Ascending aorta (tissue), 2 donors: ENCODE measurements at regions not wholly inside any gene's neighbourhood (a gene's known extent, or its start where the extent isn't known, plus 50 kb on each side); places are given as distances from the start of the nearest gene placed in this dataset.
"Not testable (repeated sequence)": the region's sequence is repeated elsewhere in the genome, so short reads cannot be mapped to it uniquely, and the experiment has no call there.

Source experiments
- DNase-seq, 2 donors: peaks; one replicate each; pipeline ENCODE4 v3.0.0-alpha.2; 2019; ENCODE audit warnings: low spot score in 2 of 2
- H3K27ac ChIP-seq, 2 donors: fragments of 200-600 bp; sonication (generic); one replicate each; pipeline ENCODE4 v1.5.1; 2016 to 2017; ENCODE audit warnings: mild to moderate bottlenecking in 1 of 2
- H3K27me3 ChIP-seq: fragments of 200-600 bp; sonication (generic); one replicate; pipeline ENCODE4 v1.5.1; 2017
- H3K36me3 ChIP-seq, 2 donors: fragments of 200-600 bp; sonication (generic); one replicate each; pipeline ENCODE4 v1.5.1; 2016
- H3K4me1 ChIP-seq, 2 donors: fragments of 200-600 bp; sonication (generic); one replicate each; pipeline ENCODE4 v1.5.1; 2016 to 2017; ENCODE audit warnings: mild to moderate bottlenecking in 1 of 2
- H3K4me3 ChIP-seq, 2 donors: fragments of 200-600 bp; sonication (generic); one replicate each; pipeline ENCODE4 v1.5.1; 2016 to 2017; ENCODE audit warnings: mild to moderate bottlenecking in 1 of 2
- H3K9me3 ChIP-seq, 2 donors: fragments of 200-600 bp; sonication (generic); one replicate each; pipeline ENCODE4 v1.5.1; 2016
- intact Hi-C: fragments of 100-400 bp; cut with DNase I; formaldehyde crosslinking; loops from one replicate; pipeline ENCODE4 v1.15.1; 2023
- TF ChIP-seq, protein P1 (sequence below), 3 experiments: fragments of 200-600 bp in 2 of 3; fragments of 450-650 bp in 1 of 3; sonication (generic) in 2 of 3; IDR thresholded peaks; one replicate each; pipeline ENCODE4 v1.5.1; 2016 to 2019; ENCODE audit warnings: antibody characterized with exemption in 3 of 3, mild to moderate bottlenecking in 1 of 3, moderate library complexity in 1 of 3

DNA sequence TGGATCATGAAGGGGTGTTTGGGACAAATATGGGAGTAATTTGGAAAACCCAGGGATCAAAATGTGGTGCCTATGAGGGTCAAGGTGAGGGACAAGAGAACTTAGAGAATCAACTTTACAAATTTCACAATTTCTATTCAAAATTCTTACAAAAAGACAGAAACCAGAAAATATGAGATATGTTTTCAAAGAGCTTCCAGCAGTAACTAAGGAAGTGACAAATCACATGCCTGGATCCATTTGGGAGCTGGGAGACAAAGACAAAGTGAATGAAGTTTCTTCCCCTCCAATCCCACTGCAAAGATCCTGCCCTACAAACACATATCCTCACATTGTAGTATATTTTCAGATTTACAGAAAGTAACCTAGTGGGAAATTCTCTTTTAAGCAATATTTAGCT, 235.0 kb upstream of the VLDLR start:
- no peaks in the 10 kb centered on the region for H3K36me3 ChIP-seq
- no peaks in the 10 kb centered on the region for H3K27me3 ChIP-seq
- no peak overlapping the region for H3K27ac ChIP-seq
- no peak for DNase-seq
- TF ChIP-seq, protein P1, sequence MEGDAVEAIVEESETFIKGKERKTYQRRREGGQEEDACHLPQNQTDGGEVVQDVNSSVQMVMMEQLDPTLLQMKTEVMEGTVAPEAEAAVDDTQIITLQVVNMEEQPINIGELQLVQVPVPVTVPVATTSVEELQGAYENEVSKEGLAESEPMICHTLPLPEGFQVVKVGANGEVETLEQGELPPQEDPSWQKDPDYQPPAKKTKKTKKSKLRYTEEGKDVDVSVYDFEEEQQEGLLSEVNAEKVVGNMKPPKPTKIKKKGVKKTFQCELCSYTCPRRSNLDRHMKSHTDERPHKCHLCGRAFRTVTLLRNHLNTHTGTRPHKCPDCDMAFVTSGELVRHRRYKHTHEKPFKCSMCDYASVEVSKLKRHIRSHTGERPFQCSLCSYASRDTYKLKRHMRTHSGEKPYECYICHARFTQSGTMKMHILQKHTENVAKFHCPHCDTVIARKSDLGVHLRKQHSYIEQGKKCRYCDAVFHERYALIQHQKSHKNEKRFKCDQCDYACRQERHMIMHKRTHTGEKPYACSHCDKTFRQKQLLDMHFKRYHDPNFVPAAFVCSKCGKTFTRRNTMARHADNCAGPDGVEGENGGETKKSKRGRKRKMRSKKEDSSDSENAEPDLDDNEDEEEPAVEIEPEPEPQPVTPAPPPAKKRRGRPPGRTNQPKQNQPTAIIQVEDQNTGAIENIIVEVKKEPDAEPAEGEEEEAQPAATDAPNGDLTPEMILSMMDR (IDR thresholded peaks at IDR 0.05) = no peak
- H3K9me3 ChIP-seq = no peaks in the 10 kb centered on the region
- intact Hi-C loops = no loop called here
- no peaks in the 10 kb centered on the region for H3K4me1 ChIP-seq
- H3K4me3 ChIP-seq = no peak overlapping the region

DNA sequence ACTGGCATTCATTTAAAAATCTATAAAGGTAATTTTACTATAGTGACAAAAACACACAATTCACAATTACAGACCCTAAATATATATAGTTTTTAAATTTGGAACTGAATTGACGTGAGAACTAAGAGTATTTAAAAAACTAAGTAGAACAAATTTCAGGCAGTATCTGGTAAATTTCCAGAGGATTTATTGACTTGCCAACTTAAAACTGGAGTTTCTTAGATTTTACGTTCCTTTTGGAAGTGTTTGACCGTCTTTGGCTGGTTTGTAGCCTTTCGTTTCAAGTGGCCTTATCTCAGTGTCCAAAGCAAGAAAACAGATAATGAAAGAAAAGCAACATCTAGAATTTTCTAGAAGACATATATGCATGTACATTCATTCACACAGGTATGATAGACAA, 234.4 kb upstream of the VLDLR start:
- Histone ChIP-seq H3K27ac (no peak overlapping the region), H3K27me3 (no peaks in the 10 kb centered on the region), H3K4me3 (no peak overlapping the region), H3K4me1 (no peaks in the 10 kb centered on the region), H3K9me3 (no peaks in the 10 kb centered on the region), H3K36me3 (no peaks in the 10 kb centered on the region)
- intact Hi-C loops = no loop called here
- TF ChIP-seq, protein P1 (IDR thresholded peaks at IDR 0.05) = no peak
- no peak for DNase-seq

DNA sequence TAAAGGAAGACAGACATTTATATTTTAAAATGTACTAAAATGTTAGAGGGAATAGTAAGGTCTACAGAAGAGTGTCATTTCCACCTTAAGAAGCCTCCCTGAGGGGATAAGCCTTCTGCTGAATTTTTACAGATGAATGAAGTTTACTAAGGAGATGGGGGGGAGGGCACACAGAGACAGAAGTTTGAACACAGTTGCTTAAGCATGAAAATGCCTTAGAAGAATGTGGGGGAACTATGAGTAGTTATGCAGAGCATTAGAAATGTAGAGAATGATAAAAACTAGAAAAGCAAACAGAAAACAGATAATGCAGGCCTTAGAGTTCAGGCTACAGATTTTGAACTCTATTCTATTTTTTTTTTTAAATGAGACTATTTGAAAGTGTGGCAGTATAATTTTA, 232.2 kb upstream of the VLDLR start:
- DNase-seq = no peak
- Histone ChIP-seq H3K27me3 (no peaks in the 10 kb centered on the region), H3K4me1 (no peaks in the 10 kb centered on the region), H3K27ac (no peak overlapping the region), H3K36me3 (no peaks in the 10 kb centered on the region), H3K9me3 (no peaks in the 10 kb centered on the region), H3K4me3 (no peak overlapping the region)
- TF ChIP-seq, protein P1 (IDR thresholded peaks at IDR 0.05) = no peak
- intact Hi-C loops = no loop called here

DNA sequence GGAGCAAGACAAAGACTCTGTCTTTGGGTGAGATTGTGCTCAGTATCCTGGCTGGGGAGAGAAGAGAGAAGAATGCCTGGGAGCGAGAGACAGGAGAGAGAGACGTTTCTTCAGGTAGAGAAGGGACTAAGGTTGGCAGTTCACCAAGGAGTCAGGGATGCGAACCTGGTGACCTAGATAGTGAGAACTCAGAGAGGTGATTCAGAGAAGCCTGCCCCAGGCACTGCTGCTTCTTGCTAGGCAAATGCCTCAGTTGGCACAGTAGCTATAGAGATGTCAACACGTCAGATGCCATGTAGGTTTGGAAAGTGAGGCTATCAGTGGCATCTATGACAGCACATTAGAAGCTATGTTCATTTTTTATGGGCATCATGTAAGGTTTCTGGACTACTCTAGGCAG, 231.6 kb upstream of the VLDLR start:
- Histone ChIP-seq H3K9me3 (no peaks in the 10 kb centered on the region), H3K36me3 (no peaks in the 10 kb centered on the region), H3K4me1 (no peaks in the 10 kb centered on the region), H3K27me3 (no peaks in the 10 kb centered on the region), H3K4me3 (no peak overlapping the region), H3K27ac (no peak overlapping the region)
- TF ChIP-seq, protein P1 (IDR thresholded peaks at IDR 0.05) = no peak
- intact Hi-C loops = no loop called here
- no peak for DNase-seq

DNA sequence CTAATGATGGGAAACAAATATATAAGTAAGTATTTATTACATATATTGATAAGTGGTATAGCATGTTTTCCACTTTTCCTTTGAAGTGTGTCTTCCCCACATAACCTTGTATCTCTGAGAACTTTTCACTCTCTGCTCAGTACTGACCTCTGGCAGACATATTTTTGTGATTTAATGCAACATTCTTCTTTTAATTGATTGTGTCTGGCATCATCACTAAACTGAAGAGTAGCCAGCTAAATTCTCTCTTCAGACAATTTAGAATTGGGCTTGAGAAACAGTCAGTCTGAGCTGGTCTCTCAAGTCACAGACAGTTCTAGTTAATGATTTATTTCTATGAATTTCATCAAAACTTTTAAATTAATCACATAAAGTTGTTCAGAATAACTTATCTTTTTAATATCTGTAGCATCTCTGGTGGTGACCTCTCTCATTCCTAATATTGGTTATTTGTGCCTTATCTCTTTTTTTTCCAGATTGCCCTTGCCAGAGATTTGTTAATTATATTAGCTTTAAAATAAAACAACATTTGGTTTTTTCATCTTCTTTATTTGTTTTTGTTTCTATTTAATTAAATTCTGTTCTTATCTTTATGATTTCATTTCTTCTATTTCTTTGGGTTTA, 230.0 kb upstream of the VLDLR start:
- H3K4me1 ChIP-seq, DNase-seq, H3K27ac ChIP-seq, H3K27me3 ChIP-seq, H3K4me3 ChIP-seq, intact Hi-C loops, H3K36me3 ChIP-seq, H3K9me3 ChIP-seq: not testable (repeated sequence)

DNA sequence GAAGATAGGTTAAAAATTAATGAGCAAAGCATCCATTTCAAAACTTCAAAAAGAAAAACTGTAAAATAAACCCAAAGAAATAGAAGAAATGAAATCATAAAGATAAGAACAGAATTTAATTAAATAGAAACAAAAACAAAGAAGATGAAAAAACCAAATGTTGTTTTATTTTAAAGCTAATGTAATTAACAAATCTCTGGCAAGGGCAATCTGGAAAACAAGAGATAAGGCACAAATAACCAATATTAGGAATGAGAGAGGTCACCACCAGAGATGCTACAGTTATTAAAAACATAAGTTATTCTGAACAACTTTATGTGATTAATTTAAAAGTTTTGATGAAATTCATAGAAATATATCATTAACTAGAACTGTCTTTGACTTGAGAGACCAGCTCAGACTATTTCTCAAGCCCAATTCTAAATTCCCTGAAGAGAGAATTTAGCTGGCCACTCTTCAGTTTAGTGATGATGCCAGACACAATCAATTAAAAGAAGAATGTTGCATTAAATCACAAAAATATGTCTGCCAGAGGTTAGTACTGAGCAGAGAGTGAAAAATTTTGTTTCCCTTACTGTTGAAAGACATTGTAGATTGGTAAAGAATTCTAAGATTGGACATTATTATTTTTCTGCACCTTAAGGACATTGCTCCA, 227.4 kb upstream of the VLDLR start:
- H3K36me3 ChIP-seq, H3K27ac ChIP-seq, H3K4me1 ChIP-seq, DNase-seq, H3K27me3 ChIP-seq, H3K9me3 ChIP-seq, H3K4me3 ChIP-seq, intact Hi-C loops: not testable (repeated sequence)
